ENCODE measurements at regions not wholly inside any gene's neighbourhood (a gene's known extent, or its start where the extent isn't known, plus 50 kb on each side); places are given as distances from the start of the nearest gene placed in this dataset.
A peak's percentile ranks its signal among the peaks of the same experiment; 100 is the strongest.

DNA sequence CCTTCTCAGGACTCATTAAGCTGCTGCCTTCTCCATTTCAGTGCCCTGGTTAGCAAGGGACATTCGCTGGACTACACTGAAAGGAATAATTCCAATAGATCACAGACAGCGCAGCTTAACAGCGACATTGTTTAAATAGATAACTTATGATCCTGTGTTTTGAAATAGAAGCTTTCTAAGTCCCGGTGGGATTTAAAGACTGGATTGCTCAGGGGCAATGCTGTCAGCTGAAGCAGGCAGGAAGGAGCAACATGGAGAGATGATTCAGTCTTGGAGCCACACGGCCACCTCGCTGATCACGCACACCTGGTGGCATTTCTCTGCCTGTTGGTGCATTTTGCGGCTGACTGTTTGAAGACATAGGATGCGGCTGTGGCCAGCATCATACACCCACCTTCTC is 292.0 kb downstream of the FOXL1 start:
- TF ChIP-seq, protein P1, sequence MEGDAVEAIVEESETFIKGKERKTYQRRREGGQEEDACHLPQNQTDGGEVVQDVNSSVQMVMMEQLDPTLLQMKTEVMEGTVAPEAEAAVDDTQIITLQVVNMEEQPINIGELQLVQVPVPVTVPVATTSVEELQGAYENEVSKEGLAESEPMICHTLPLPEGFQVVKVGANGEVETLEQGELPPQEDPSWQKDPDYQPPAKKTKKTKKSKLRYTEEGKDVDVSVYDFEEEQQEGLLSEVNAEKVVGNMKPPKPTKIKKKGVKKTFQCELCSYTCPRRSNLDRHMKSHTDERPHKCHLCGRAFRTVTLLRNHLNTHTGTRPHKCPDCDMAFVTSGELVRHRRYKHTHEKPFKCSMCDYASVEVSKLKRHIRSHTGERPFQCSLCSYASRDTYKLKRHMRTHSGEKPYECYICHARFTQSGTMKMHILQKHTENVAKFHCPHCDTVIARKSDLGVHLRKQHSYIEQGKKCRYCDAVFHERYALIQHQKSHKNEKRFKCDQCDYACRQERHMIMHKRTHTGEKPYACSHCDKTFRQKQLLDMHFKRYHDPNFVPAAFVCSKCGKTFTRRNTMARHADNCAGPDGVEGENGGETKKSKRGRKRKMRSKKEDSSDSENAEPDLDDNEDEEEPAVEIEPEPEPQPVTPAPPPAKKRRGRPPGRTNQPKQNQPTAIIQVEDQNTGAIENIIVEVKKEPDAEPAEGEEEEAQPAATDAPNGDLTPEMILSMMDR (IDR thresholded peaks at IDR 0.05; ENCODE audit: unreplicated experiment), result no peak
- H3K4me1 Mint-ChIP-seq, result peaks cover 29% of the 10 kb centered on the region
- peaks cover 15% of the 10 kb centered on the region for H3K9me3 Mint-ChIP-seq
- DNase-seq (ENCODE audit: low spot score in 2 of 2, unreplicated experiment in 2 of 2), result no peak
- peaks cover 23% of the 10 kb centered on the region for H3K27me3 Mint-ChIP-seq (ENCODE audit: low read depth)
- H3K36me3 Mint-ChIP-seq, result peaks cover 3% of the 10 kb centered on the region
- H3K27ac Mint-ChIP-seq, result no peak overlapping the region
- no peak overlapping the region for H3K4me3 Mint-ChIP-seq

DNA sequence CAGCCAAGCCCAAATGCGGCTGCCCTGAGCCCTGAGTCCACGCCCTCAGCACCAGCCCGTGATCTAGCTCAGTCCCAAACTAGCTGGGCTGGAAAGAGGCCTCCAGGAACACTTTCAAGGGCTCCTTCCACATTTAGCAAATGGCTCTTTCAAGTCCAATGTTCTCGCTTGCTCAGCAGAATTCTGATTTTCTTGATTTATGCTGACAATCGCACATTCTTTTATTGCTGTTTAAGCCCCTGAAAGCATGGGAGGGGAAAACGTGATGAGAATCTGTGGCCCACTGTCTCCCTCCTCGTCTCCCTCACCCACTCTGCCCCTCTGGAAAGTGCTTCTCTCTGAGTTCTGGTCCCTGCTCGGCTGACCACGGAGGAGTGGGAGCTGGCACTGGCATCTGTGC is 293.8 kb downstream of the FOXL1 start:
- Mint-ChIP-seq H3K4me3 (no peak overlapping the region), H3K27me3 (ENCODE audit: low read depth) (peaks cover 22% of the 10 kb centered on the region)

DNA sequence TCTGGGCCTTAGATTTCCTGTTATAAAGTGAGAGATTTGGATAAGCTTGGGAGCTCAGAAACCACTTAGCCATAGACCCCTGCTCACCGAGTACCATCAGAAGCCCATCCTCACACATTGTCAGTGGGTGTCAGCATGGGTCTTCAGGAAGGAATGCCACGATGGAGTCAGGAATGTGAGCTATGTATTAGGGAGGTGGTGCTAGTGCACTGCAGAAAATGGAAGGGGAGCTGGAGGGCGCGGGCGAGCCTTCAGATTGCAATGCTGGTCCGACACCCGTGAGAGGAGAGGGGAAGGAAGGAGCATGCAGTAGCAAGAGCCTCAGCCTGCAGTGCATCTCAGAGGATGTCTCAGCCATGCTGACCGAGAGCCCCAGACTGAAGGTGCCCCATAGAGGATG is 294.5 kb downstream of the FOXL1 start:
- H3K27me3 Mint-ChIP-seq (ENCODE audit: low read depth), result peaks cover 26% of the 10 kb centered on the region
- H3K36me3 Mint-ChIP-seq, result peaks cover 3% of the 10 kb centered on the region
- peaks cover 22% of the 10 kb centered on the region for H3K9me3 Mint-ChIP-seq
- peaks cover 24% of the 10 kb centered on the region for H3K4me1 Mint-ChIP-seq
- no peak for DNase-seq (ENCODE audit: low spot score in 2 of 2, unreplicated experiment in 2 of 2)
- H3K27ac Mint-ChIP-seq, result no peak overlapping the region
- TF ChIP-seq, protein P1 (IDR thresholded peaks at IDR 0.05; ENCODE audit: unreplicated experiment), result no peak
- no peak overlapping the region for H3K4me3 Mint-ChIP-seq

More for the DNA sequence above, 293.8 kb downstream of the FOXL1 start:
- peaks cover 22% of the 10 kb centered on the region for H3K9me3 Mint-ChIP-seq
- peaks cover 26% of the 10 kb centered on the region for H3K4me1 Mint-ChIP-seq
- TF ChIP-seq, protein P1 (IDR thresholded peaks at IDR 0.05; ENCODE audit: unreplicated experiment), result no peak
- H3K27ac Mint-ChIP-seq, result no peak overlapping the region
- H3K36me3 Mint-ChIP-seq, result peaks cover 3% of the 10 kb centered on the region
- DNase-seq (ENCODE audit: low spot score in 2 of 2, unreplicated experiment in 2 of 2), result no peak

DNA sequence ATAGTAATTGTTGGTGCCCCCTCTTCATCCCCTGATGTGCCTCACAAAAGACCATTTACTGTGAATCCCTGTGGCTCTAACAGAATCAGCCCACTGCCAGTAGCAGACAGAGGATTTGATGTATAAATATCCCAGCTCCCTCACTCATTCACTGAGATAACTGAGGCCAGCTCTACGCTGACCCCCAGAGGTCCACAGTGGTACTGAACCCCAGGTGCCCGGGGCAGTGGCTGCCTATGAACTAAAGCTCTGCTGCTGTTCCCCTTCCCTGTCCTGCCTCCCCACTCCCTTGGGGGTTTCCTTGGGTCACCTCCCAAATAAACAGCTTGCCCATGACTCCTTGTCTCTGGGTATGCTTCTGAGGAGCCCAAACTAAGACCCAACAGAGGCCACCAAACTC is 295.8 kb downstream of the FOXL1 start:
- TF ChIP-seq, protein P1 (IDR thresholded peaks at IDR 0.05; ENCODE audit: unreplicated experiment), result peak; percentile 48
- peaks cover 3% of the 10 kb centered on the region for H3K36me3 Mint-ChIP-seq
- peaks cover 18% of the 10 kb centered on the region for H3K4me1 Mint-ChIP-seq
- DNase-seq (ENCODE audit: low spot score in 2 of 2, unreplicated experiment in 2 of 2), result no peak
- peaks cover 22% of the 10 kb centered on the region for H3K27me3 Mint-ChIP-seq (ENCODE audit: low read depth)
- no peak overlapping the region for H3K4me3 Mint-ChIP-seq
- H3K27ac Mint-ChIP-seq, result no peak overlapping the region
- peaks cover 22% of the 10 kb centered on the region for H3K9me3 Mint-ChIP-seq

DNA sequence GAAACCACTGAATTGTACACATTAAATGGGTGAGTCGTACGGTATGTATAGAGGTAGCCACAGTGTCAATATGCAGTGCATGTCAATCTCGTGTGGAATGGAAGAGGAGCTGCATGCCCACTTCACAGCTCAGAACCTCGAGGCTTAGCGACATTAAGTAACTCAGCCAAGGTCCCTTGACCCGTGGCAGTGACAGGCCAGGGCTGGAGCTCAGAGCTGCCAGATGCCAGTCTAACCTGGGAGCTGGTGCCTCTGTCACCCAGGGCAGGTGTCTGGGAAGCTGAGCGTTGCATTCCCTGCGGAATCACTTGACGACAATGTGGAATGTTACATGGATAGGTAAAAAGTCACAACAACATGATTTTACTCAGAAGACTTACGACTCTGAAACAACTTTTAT is 298.1 kb downstream of the FOXL1 start:
- TF ChIP-seq, protein P1 (IDR thresholded peaks at IDR 0.05; ENCODE audit: unreplicated experiment), result no peak
- H3K27me3 Mint-ChIP-seq (ENCODE audit: low read depth), result peaks cover 19% of the 10 kb centered on the region
- peaks cover 22% of the 10 kb centered on the region for H3K9me3 Mint-ChIP-seq
- no peak overlapping the region for H3K27ac Mint-ChIP-seq
- no peak overlapping the region for H3K4me3 Mint-ChIP-seq
- DNase-seq (ENCODE audit: low spot score in 2 of 2, unreplicated experiment in 2 of 2), result no peak
- peaks cover 9% of the 10 kb centered on the region for H3K4me1 Mint-ChIP-seq
- peaks cover 3% of the 10 kb centered on the region for H3K36me3 Mint-ChIP-seq

DNA sequence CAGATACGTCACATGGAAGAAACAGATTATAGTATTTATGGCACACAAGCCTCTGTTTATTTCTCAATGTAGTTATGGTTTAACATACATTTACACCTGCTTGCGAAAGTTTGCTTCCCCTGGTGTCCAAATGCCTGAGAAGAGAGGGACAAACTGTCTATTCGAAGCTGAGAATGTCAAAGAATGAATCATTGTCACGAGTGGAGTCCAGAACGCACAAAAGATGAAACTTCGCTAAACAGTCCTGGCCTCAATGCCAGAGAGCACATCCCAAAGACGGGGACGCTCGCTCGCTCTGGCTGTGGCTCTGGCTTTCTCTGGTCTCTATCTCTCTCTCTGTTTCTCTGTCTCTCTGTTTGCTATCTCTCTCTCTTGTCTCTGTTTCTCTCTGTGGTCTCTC is 298.8 kb downstream of the FOXL1 start:
- Mint-ChIP-seq H3K27me3 (ENCODE audit: low read depth) (peaks cover 23% of the 10 kb centered on the region), H3K27ac (no peak overlapping the region), H3K4me1 (peaks cover 13% of the 10 kb centered on the region), H3K36me3 (peaks cover 3% of the 10 kb centered on the region), H3K4me3 (no peak overlapping the region), H3K9me3 (peaks cover 22% of the 10 kb centered on the region)
- TF ChIP-seq, protein P1 (IDR thresholded peaks at IDR 0.05; ENCODE audit: unreplicated experiment), result no peak
- DNase-seq (ENCODE audit: low spot score in 2 of 2, unreplicated experiment in 2 of 2), result no peak
